NB4 (cell line): ENCODE measurements at regions not wholly inside any gene's neighbourhood (a gene's known extent, or its start where the extent isn't known, plus 50 kb on each side); places are given as distances from the start of the nearest gene placed in this dataset.

Experiments
- DNase-seq: peaks from one replicate; pipeline ENCODE4 v3.0.0; 2010; ENCODE audit warnings: low read depth
- H3K4me3 ChIP-seq: one replicate; pipeline ENCODE4 v1.5.1; 2011; ENCODE audit warnings: mild to moderate bottlenecking, low read depth, low read length, moderate library complexity
- MAX ChIP-seq: IDR thresholded peaks from 2 replicates; pipeline ENCODE4 v1.6.1; 2011; ENCODE audit warnings: low read depth, low read length
- MYC ChIP-seq: IDR thresholded peaks from 2 replicates; pipeline ENCODE4 v1.6.1; 2011; ENCODE audit warnings: low read depth, low read length
- POLR2A ChIP-seq: IDR thresholded peaks from 2 replicates; pipeline ENCODE4 v1.6.1; 2011; ENCODE audit warnings: mild to moderate bottlenecking; ENCODE audit not compliant: insufficient read length; ENCODE audit errors: extremely low read depth
- TF ChIP-seq, protein P1 (sequence below): IDR thresholded peaks from one replicate; pipeline ENCODE4 v1.5.1; 2012; ENCODE audit warnings: low read depth, low read length

DNA sequence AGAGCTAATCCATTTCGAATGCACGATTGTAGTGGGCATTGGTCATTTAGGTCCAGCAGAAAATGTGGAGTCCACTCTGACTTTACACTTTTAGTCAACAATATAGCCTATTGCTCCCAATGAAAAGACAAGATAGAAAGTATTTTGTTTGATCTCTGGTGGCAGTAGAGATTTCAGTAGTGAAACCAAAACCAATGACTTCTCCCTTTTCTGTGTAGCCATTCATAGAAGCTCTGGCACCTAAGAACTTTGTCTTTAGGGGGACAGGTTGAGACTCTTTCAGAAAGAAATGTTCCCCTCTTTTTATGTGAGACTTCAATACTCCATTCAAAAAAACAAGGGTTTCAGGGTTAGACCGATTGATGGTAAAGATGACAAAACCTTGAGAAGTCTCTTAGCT is 510.8 kb upstream of the POU3F2 start:
- no peak for DNase-seq
- H3K4me3 ChIP-seq = no peak overlapping the region
- TF ChIP-seq MAX = no peak

- no peak for DNase-seq
- H3K4me3 ChIP-seq = no peak overlapping the region
- TF ChIP-seq MAX (no peak), MYC (no peak), POLR2A (no peak)
- TF ChIP-seq, protein P1, sequence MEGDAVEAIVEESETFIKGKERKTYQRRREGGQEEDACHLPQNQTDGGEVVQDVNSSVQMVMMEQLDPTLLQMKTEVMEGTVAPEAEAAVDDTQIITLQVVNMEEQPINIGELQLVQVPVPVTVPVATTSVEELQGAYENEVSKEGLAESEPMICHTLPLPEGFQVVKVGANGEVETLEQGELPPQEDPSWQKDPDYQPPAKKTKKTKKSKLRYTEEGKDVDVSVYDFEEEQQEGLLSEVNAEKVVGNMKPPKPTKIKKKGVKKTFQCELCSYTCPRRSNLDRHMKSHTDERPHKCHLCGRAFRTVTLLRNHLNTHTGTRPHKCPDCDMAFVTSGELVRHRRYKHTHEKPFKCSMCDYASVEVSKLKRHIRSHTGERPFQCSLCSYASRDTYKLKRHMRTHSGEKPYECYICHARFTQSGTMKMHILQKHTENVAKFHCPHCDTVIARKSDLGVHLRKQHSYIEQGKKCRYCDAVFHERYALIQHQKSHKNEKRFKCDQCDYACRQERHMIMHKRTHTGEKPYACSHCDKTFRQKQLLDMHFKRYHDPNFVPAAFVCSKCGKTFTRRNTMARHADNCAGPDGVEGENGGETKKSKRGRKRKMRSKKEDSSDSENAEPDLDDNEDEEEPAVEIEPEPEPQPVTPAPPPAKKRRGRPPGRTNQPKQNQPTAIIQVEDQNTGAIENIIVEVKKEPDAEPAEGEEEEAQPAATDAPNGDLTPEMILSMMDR = no peak
Observed at GRCh38 chr6:98324446-98324845, 509.9 kb upstream of the POU3F2 start.

DNA sequence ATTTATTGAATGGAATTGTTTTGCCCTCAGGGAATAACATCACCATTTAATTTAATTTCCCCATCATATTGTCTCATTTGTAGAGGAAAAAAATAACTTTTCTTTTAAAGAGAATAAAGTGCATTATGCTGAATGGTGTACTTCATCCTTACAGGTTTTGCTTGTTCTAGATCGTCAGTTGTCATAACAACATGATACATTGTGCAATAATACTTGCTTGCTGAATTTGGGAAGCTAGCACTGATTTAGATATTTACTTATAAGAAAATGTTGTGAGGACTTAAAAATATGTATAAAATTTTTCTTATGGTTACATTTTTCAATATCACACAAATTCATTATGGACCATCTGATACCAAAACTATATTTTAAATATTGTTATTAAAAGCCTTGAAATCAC is 509.0 kb upstream of the POU3F2 start:
- no peak for DNase-seq
- no peak overlapping the region for H3K4me3 ChIP-seq
- TF ChIP-seq MAX = no peak
- no peak for TF ChIP-seq MYC
- TF ChIP-seq POLR2A = no peak

DNA sequence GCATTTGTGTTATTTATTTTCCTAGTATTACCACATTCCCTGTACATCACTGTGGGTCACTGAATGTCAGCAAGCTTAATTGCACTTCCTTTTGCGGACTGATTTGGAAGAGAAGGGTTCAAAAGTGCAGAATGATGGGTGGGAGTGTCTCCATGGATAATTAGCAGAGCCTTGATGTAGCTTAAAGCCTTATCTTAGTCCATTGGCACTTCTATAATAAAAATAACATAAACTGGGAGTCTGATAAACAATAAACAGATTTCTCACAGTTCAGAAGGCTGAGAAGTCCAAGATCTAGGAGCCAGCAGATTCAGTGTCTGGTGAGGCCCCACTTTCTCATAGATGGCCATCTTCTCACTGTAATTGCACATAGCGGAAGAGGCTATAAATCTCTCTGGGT is 501.1 kb upstream of the POU3F2 start:
- no peak for TF ChIP-seq POLR2A
- no peak for TF ChIP-seq MAX
- H3K4me3 ChIP-seq = no peak overlapping the region
- DNase-seq = no peak

DNA sequence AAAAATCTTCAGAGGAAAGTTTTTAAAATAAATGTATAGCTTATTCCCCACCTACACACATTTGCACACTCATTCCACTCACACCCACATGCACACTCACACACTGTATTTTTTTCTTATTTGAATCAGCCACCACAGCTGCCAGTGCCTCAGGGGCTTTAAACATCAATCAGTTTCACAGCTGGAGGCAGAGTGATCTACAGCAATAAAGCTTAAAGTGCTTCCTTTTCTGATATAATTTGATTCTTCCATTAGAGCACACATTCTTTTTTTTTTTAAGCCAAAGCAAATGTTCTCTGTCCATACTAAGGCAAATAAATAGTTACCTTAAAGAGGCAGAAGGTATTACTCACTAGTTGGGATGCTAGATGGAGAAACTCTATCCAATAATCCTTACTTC is 498.8 kb upstream of the POU3F2 start:
- no peak overlapping the region for H3K4me3 ChIP-seq
- DNase-seq = no peak

DNA sequence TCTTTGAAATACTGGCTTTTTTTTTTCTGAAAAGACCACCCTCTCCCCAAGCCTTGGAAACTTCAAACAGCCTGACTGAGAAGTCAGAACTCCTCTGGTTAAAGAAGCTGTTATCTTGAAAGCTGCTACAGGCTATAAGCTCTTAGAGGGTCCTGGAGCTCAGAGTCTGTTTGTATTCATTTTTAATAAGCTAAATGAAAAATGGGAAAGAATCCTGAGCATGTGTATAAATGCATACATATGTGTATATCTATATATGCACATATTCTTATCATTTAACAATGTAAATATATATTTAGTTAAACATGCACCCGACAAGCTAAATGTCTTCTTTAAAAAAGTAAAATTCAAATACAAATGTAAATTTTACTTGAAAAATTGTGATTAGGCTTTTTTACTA is 494.9 kb upstream of the POU3F2 start:
- H3K4me3 ChIP-seq = no peak overlapping the region
- no peak for TF ChIP-seq MYC
- no peak for TF ChIP-seq MAX
- TF ChIP-seq, protein P1 = no peak
- TF ChIP-seq POLR2A = no peak
- DNase-seq = no peak

More for the DNA sequence above, 498.8 kb upstream of the POU3F2 start:
- TF ChIP-seq MYC (no peak), POLR2A (no peak), MAX (no peak)
- TF ChIP-seq, protein P1 = no peak

DNA sequence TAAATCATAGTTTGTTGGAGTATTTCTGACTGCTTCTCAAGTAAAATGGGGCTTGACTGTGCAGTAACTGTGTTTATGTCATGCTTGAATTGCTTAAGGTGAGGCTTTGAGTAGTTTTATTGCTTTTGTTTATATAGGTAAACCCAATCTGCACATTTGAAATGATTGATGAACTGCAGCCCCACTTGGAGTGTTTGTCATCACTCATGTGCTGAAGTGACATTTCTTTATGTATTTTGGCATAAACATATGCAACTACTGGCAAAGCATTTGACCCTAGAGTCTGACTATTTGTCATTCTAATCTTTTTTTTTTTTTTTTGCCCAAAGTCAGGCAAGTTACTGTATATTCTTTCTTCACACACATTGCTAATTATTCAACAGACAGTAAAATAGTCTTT is 491.4 kb upstream of the POU3F2 start:
- TF ChIP-seq, protein P1 = no peak
- no peak for TF ChIP-seq MAX
- TF ChIP-seq POLR2A = no peak
- TF ChIP-seq MYC = no peak
- H3K4me3 ChIP-seq = no peak overlapping the region
- no peak for DNase-seq
